Astrocyte of the cerebellum (primary cell): ENCODE measurements at regions not wholly inside any gene's neighbourhood (a gene's known extent, or its start where the extent isn't known, plus 50 kb on each side); places are given as distances from the start of the nearest gene placed in this dataset.
A peak's percentile ranks its signal among the peaks of the same experiment; 100 is the strongest.

Experiments used
- DNase-seq: peaks from one replicate; pipeline ENCODE4 v3.0.0-alpha.2; 2011; ENCODE audit warnings: low read depth
- H3K4me3 ChIP-seq: 2 replicates; pipeline ENCODE4 v1.5.1; 2011; ENCODE audit warnings: mild to moderate bottlenecking, low read depth, low read length, moderate library complexity
- CTCF ChIP-seq: IDR thresholded peaks from 2 replicates; pipeline ENCODE4 v1.5.1; 2012; ENCODE audit warnings: low read length, low read depth, moderate library complexity, mild to moderate bottlenecking; ENCODE audit errors: missing control alignments
- in situ Hi-C: cut with HindIII; loops from 2 replicates; pipeline ENCODE4 v1.10.0; 2017; ENCODE audit warnings: low sequenced_read_pairs

GRCh38 chr2:217434180-217434975, 568.4 kb downstream of the TNS1 start:
- no peak overlapping the region for H3K4me3 ChIP-seq
- TF ChIP-seq CTCF = no peak
- DNase-seq = peak; percentile 93
- in situ Hi-C loops = no loop called here

GRCh38 chr2:217433522-217433921, 569.3 kb downstream of the TNS1 start:
- no peak for DNase-seq
- no peak for TF ChIP-seq CTCF
- in situ Hi-C loops = no loop called here
- H3K4me3 ChIP-seq = no peak overlapping the region

GRCh38 chr2:217431577-217432269, 571.1 kb downstream of the TNS1 start:
- TF ChIP-seq CTCF = no peak
- no peak overlapping the region for H3K4me3 ChIP-seq
- no peak for DNase-seq
- in situ Hi-C loops = no loop called here

GRCh38 chr2:217430916-217431576, 571.2 kb upstream of the TNP1 start:
- in situ Hi-C loops = no loop called here
- no peak overlapping the region for H3K4me3 ChIP-seq
- no peak for TF ChIP-seq CTCF
- DNase-seq = no peak

GRCh38 chr2:217429981-217430500, 570.2 kb upstream of the TNP1 start:
- in situ Hi-C loops = no loop called here
- no peak for DNase-seq
- H3K4me3 ChIP-seq = no peak overlapping the region
- no peak for TF ChIP-seq CTCF

- no peak for DNase-seq
- H3K4me3 ChIP-seq = no peak overlapping the region
- in situ Hi-C loops = no loop called here
- no peak for TF ChIP-seq CTCF
Observed at GRCh38 chr2:217421834-217422233, 562.0 kb upstream of the TNP1 start.
